Heart right ventricle (tissue), 16 donors: ENCODE measurements at regions not wholly inside any gene's neighbourhood (a gene's known extent, or its start where the extent isn't known, plus 50 kb on each side); places are given as distances from the start of the nearest gene placed in this dataset.

Experiments used
- ATAC-seq, 8 donors: fragments of 200-7000 bp; cut with Tn5 transposase; one replicate each; pipeline ENCODE4 v1.9.1; 2020; ENCODE audit warnings: mild to moderate bottlenecking in 8 of 8, moderate library complexity in 8 of 8, moderate number of reproducible peaks in 1 of 8
- DNase-seq, 2 donors: peaks; one replicate each; pipeline ENCODE4 v3.0.0-alpha.2; 2020
- H3K27ac ChIP-seq, 10 donors: fragments of 200-600 bp; sonication (generic) in 2 of 10; one replicate each; pipeline versions ENCODE4 v1.5.0 to v1.8.0; 2020 to 2022; ENCODE audit warnings: mild to moderate bottlenecking in 3 of 10
- H3K27me3 ChIP-seq, 7 donors: fragments of 200-600 bp; one replicate each; pipeline ENCODE4 v1.8.0; 2021 to 2022; ENCODE audit warnings: mild to moderate bottlenecking in 2 of 7
- H3K36me3 ChIP-seq, 9 donors: fragments of 200-600 bp; sonication (generic) in 1 of 9; one replicate each; pipeline versions ENCODE4 v1.5.0 to v1.8.0; 2020 to 2022; ENCODE audit warnings: mild to moderate bottlenecking in 2 of 9
- H3K4me1 ChIP-seq, 9 donors: fragments of 200-600 bp; sonication (generic) in 1 of 9; one replicate each; pipeline versions ENCODE4 v1.5.0 to v1.8.0; 2020 to 2022; ENCODE audit warnings: mild to moderate bottlenecking in 4 of 9
- H3K4me3 ChIP-seq, 10 donors: fragments of 200-600 bp; sonication (generic) in 2 of 10; one replicate each; pipeline versions ENCODE4 v1.5.0 to v1.8.0; 2020 to 2022; ENCODE audit warnings: mild to moderate bottlenecking in 7 of 10, moderate library complexity in 2 of 10
- H3K9me3 ChIP-seq, 11 donors: fragments of 200-600 bp in 10 of 11; sonication (generic) in 2 of 11; one replicate each; pipeline versions ENCODE4 v1.5.0 to v1.8.0; 2013 to 2022; ENCODE audit warnings: mild to moderate bottlenecking in 2 of 11, control low read depth in 1 of 11, moderate library complexity in 1 of 11
- WGBS, 2 donors: extraction: QIAGEN DNeasy Blood & Tissue Kit; methylation state at CpG; one replicate each; pipeline ENCODE4 v1.1.7; 2013; ENCODE audit warnings: inconsistent platforms in 1 of 2; 5-methylcytosine and 5-hydroxymethylcytosine counted together
- intact Hi-C, 10 donors: fragments of 100-400 bp; cut with DNase I; formaldehyde crosslinking; loops; one replicate each; pipeline versions ENCODE4 v1.11.1 to v1.14.2; 2022
- TF ChIP-seq, protein P1 (sequence below), 9 donors: fragments of 200-600 bp; sonication (generic) in 2 of 9; IDR thresholded peaks; one replicate each; pipeline versions ENCODE4 v1.5.0 to v1.8.0; 2021 to 2022; ENCODE audit warnings: antibody characterized with exemption in 9 of 9, mild to moderate bottlenecking in 5 of 9, moderate library complexity in 1 of 9
- donor health status: Arrhythmogenic right ventricular cardiomyopathy.
- donor health status: ischemic (EF 13 %, LVEDD 7.1; RV severe dilation, severe dysfunction).
- donor health status: healthy with polysubstance abuse.
- donor health status: DM: no; HTN: yes; CAD: no.
- donor health status: DM: no; HTN: no; CAD: no.
- donor health status: ischemic (EF 25% LVEDD 6.9; RV normal size, moderate dysfunction).
- donor health status: ischemic (EF 25% LVEDD 5.7; RV mildly dilated, moderate dysfunction).
- donor health status: healthy.
- donor health status: DM: yes; HTN: yes; CAD: no.
- donor health status: Ischemic cardiomyopathy.
- donor health status: ischemic (EF 35%, LVEDD 5.7; RV mildly dilated, moderate dysfunction).
- donor health status: nonischemic (EF 11% LVEDD 7.7; RV severe dilation, severe dysfunction).
- donor health status: DM: yes; HTN: yes; CAD: no.
- donor health status: PGD.
- donor health status: ischemic (EF 29% LVEDD 5.4; RV normal size, mild dysfunction).
- donor health status: nonischemic (EF 23%, LVEDD 6.1; RV moderate dilation, normal function).

DNA sequence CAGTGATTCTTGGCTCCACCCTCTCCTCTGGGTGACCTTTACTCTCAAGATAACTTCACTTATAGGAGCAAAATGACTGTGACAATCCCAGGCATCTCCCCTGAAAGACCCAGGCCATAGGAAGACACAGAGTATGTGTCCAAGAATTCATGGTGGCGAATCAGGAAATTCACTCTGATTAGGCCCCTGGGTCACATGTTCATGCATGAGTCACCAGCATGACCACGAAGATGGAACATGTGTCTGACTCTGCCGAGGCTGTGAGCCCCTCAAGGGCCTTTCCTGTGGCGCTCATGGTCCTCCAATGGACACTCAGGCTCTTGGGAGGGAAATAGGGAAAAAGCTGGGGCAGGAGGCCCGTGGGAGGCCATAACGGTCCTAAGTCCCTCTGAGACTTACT, 74.0 kb upstream of the TEX51 start:
- Histone ChIP-seq H3K4me3 (no peak overlapping the region), H3K9me3 (no peaks in the 10 kb centered on the region), H3K27me3 (peaks cover 0 to 4% (median 0%) of the 10 kb centered on the region in 7 donors), H3K4me1 (peaks cover 0 to 6% (median 0%) of the 10 kb centered on the region in 9 donors), H3K27ac (no peak overlapping the region), H3K36me3 (no peaks in the 10 kb centered on the region)
- DNase-seq: no peak
- TF ChIP-seq, protein P1, sequence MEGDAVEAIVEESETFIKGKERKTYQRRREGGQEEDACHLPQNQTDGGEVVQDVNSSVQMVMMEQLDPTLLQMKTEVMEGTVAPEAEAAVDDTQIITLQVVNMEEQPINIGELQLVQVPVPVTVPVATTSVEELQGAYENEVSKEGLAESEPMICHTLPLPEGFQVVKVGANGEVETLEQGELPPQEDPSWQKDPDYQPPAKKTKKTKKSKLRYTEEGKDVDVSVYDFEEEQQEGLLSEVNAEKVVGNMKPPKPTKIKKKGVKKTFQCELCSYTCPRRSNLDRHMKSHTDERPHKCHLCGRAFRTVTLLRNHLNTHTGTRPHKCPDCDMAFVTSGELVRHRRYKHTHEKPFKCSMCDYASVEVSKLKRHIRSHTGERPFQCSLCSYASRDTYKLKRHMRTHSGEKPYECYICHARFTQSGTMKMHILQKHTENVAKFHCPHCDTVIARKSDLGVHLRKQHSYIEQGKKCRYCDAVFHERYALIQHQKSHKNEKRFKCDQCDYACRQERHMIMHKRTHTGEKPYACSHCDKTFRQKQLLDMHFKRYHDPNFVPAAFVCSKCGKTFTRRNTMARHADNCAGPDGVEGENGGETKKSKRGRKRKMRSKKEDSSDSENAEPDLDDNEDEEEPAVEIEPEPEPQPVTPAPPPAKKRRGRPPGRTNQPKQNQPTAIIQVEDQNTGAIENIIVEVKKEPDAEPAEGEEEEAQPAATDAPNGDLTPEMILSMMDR (IDR thresholded peaks at IDR 0.05): no peak
- intact Hi-C loops: no loop called here
- 76 to 78% methylated on average over 6 of the region's 6 CpGs for WGBS, 2 donors
- no peak for ATAC-seq

DNA sequence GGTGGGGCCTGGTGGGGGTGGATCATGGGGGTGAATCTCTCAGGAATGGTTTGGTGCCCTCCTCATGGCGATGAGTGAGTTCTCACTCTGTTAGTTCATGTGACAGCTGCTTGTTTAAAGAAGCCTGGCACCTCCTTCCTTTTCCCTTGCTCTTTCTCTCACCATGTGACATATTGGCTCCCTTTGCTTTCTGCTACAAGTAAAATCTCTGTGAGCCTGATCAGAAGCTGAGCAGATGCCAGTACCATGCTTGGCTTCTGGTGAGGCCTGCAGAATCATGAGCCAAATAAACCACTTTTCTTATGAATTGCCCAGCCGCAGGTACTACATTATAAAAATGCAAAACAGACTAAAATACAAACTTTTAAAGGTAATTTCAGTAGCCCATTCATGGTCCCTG, 73.4 kb upstream of the TEX51 start:
- intact Hi-C loops: no loop called here
- DNase-seq (no peak), ATAC-seq (no peak)
- no peak overlapping the region for H3K27ac ChIP-seq
- peaks cover 0 to 6% (median 0%) of the 10 kb centered on the region in 9 donors for H3K4me1 ChIP-seq
- H3K4me3 ChIP-seq: no peak overlapping the region
- H3K36me3 ChIP-seq: no peaks in the 10 kb centered on the region
- no peaks in the 10 kb centered on the region for H3K9me3 ChIP-seq
- H3K27me3 ChIP-seq: peaks cover 0 to 4% (median 0%) of the 10 kb centered on the region in 7 donors
- TF ChIP-seq, protein P1 (IDR thresholded peaks at IDR 0.05): no peak
- 91 to 94% methylated on average over 2 of the region's 2 CpGs for WGBS, 2 donors

DNA sequence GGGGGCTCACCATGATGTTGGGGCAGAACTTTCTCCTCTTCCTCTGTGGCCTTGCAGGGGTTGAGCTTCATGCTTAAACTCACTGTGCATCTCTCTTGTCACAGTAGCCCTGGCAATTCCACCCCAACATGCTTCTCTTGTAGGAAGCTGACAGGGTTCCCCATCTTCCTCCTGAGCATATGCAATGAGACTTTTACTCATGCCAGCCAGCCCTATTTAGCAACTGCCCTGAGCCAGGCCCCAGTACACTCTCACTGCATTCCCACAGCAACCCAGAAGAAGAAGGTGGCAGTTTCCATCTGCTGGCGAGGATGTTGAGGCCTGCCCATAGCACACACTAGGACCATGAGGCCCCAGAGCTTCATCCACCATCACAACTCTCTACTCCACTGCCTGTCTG, 72.2 kb upstream of the TEX51 start:
- H3K27ac ChIP-seq: no peak overlapping the region
- 93 to 100% methylated on average over 1 of the region's 1 CpG for WGBS, 2 donors
- H3K4me3 ChIP-seq: no peak overlapping the region
- ATAC-seq (no peak), DNase-seq (no peak)
- TF ChIP-seq, protein P1 (IDR thresholded peaks at IDR 0.05): no peak
- intact Hi-C loops: no loop called here
- no peaks in the 10 kb centered on the region for H3K9me3 ChIP-seq
- no peaks in the 10 kb centered on the region for H3K36me3 ChIP-seq
- H3K27me3 ChIP-seq: peaks cover 0 to 4% (median 0%) of the 10 kb centered on the region in 7 donors
- peaks cover 0 to 13% (median 0%) of the 10 kb centered on the region in 9 donors for H3K4me1 ChIP-seq

DNA sequence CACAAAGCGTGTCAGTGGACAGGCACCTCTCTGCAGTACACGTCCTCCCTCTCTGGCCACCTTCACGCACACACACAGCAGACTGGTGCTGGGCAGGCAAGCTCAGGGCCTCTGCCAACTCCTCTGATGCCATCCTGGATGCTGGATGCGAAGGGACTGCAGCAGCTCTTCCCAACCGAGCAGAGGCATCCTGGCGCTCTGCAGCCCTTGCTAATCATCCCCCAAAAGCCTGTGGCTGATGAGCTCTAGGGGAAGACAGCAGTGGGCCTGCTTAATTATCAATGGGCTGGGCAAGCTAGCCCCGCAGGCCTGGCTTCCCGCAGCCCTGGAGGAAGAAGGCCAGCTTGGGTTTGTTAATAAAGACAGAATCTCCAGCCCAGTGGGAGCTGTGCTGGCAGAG, 71.3 kb upstream of the TEX51 start:
- H3K4me1 ChIP-seq: peaks cover 0 to 19% (median 0%) of the 10 kb centered on the region in 9 donors
- H3K4me3 ChIP-seq: no peak overlapping the region
- no peaks in the 10 kb centered on the region for H3K9me3 ChIP-seq
- intact Hi-C loops: no loop called here
- 62 to 72% methylated on average over 8 of the region's 8 CpGs for WGBS, 2 donors
- TF ChIP-seq, protein P1 (IDR thresholded peaks at IDR 0.05): no peak
- no peaks in the 10 kb centered on the region for H3K36me3 ChIP-seq
- DNase-seq: no peak
- ATAC-seq: no peak
- peaks cover 0 to 4% (median 0%) of the 10 kb centered on the region in 7 donors for H3K27me3 ChIP-seq
- no peak overlapping the region for H3K27ac ChIP-seq
